WTC11 (cell line): ENCODE measurements at regions not wholly inside any gene's neighbourhood (a gene's known extent, or its start where the extent isn't known, plus 50 kb on each side); places are given as distances from the start of the nearest gene placed in this dataset.

Source experiments
- ATAC-seq: fragments of 200-7000 bp; cut with Tn5 transposase; 2 replicates; pipeline ENCODE4 v1.10.0; 2021; ENCODE audit warnings: mild to moderate bottlenecking, moderate library complexity
- CTCF ChIA-PET: fragments of 300-600 bp; sonication (Branson Sonifier 250); formaldehyde crosslinking; loops from one replicate; lab custom pipeline; 2021; ENCODE audit warnings: antibody characterized with exemption; lab: Charles Lee
- POLR2A ChIA-PET: fragments of 350-600 bp; sonication (Branson Sonifier 250); formaldehyde crosslinking; loops from one replicate; lab custom pipeline; 2021; ENCODE audit warnings: antibody characterized with exemption; lab: Charles Lee
- DNase-seq: peaks from one replicate; pipeline ENCODE4 v3.0.0; 2021; ENCODE audit warnings: low spot score
- H3K27ac Mint-ChIP-seq: 2 replicates; pipeline ENCODE4 v1.8.0; 2021; ENCODE audit warnings: mixed read lengths
- H3K27me3 Mint-ChIP-seq: 2 replicates; pipeline ENCODE4 v1.8.0; 2021; ENCODE audit warnings: low read depth, mild to moderate bottlenecking, moderate library complexity, mixed read lengths
- H3K36me3 Mint-ChIP-seq: 2 replicates; pipeline ENCODE4 v1.8.0; 2021; ENCODE audit warnings: mixed read lengths
- H3K4me1 Mint-ChIP-seq: 2 replicates; pipeline ENCODE4 v1.8.0; 2022; ENCODE audit warnings: mixed read lengths
- H3K4me3 Mint-ChIP-seq: 2 replicates; pipeline ENCODE4 v1.8.0; 2021; ENCODE audit warnings: mild to moderate bottlenecking, moderate library complexity, mixed read lengths
- H3K9me3 Mint-ChIP-seq: 2 replicates; pipeline ENCODE4 v1.8.0; 2021; ENCODE audit warnings: mixed read lengths
- CREB1 ChIP-seq: sonication (generic); formaldehyde crosslinking; IDR thresholded peaks from 2 replicates; pipeline ENCODE4 v1.8.0; 2023; ENCODE audit warnings: mild to moderate bottlenecking, missing genetic modification reagents
- ETV6 ChIP-seq: sonication (generic); formaldehyde crosslinking; IDR thresholded peaks from 2 replicates; pipeline ENCODE4 v1.8.1; 2022; ENCODE audit warnings: mild to moderate bottlenecking, missing genetic modification reagents
- FOXK1 ChIP-seq: sonication (generic); formaldehyde crosslinking; IDR thresholded peaks from 2 replicates; pipeline ENCODE4 v1.8.0; 2022; ENCODE audit warnings: mild to moderate bottlenecking, moderate library complexity, missing genetic modification reagents
- FOXP1 ChIP-seq: sonication (generic); formaldehyde crosslinking; IDR thresholded peaks from 2 replicates; pipeline ENCODE4 v1.8.0; 2022; ENCODE audit warnings: missing genetic modification reagents, mild to moderate bottlenecking, moderate library complexity, borderline replicate concordance
- GTF2I ChIP-seq: fragments of 250-450 bp; sonication (Bioruptor Pico); conservative IDR thresholded peaks from 2 replicates; pipeline ENCODE4 v1.4.0; 2021; ENCODE audit warnings: mild to moderate bottlenecking
- NR3C1 ChIP-seq: sonication (generic); formaldehyde crosslinking; conservative IDR thresholded peaks from 2 replicates; pipeline ENCODE4 v1.8.1; 2023; ENCODE audit warnings: low read depth, mild to moderate bottlenecking, missing genetic modification reagents
- TF ChIP-seq, protein P1 (sequence below): fragments of 200-600 bp; IDR thresholded peaks from 2 replicates; pipeline ENCODE4 v1.8.0; 2022; ENCODE audit warnings: antibody characterized with exemption
- TF ChIP-seq, protein P2 (sequence below): sonication (generic); formaldehyde crosslinking; IDR thresholded peaks from 2 replicates; pipeline ENCODE4 v1.8.1; 2023; ENCODE audit warnings: mild to moderate bottlenecking, moderate library complexity, missing genetic modification reagents
- TF ChIP-seq, protein P3 (sequence below): sonication (generic); formaldehyde crosslinking; IDR thresholded peaks from 2 replicates; pipeline ENCODE4 v1.8.1; 2023; ENCODE audit warnings: mild to moderate bottlenecking, missing genetic modification reagents, borderline replicate concordance
- TF ChIP-seq, protein P4 (sequence below): sonication (generic); formaldehyde crosslinking; IDR thresholded peaks from 2 replicates; pipeline ENCODE4 v1.8.1; 2023; ENCODE audit warnings: mild to moderate bottlenecking, missing genetic modification reagents, moderate library complexity
- TF ChIP-seq, protein P5 (sequence below): sonication (generic); formaldehyde crosslinking; IDR thresholded peaks from 2 replicates; pipeline ENCODE4 v1.8.0; 2022; ENCODE audit warnings: mild to moderate bottlenecking, missing genetic modification reagents
- TF ChIP-seq, protein P6 (sequence below): sonication (generic); formaldehyde crosslinking; IDR thresholded peaks from 2 replicates; pipeline ENCODE4 v1.8.0; 2022; ENCODE audit warnings: mild to moderate bottlenecking, missing genetic modification reagents

DNA sequence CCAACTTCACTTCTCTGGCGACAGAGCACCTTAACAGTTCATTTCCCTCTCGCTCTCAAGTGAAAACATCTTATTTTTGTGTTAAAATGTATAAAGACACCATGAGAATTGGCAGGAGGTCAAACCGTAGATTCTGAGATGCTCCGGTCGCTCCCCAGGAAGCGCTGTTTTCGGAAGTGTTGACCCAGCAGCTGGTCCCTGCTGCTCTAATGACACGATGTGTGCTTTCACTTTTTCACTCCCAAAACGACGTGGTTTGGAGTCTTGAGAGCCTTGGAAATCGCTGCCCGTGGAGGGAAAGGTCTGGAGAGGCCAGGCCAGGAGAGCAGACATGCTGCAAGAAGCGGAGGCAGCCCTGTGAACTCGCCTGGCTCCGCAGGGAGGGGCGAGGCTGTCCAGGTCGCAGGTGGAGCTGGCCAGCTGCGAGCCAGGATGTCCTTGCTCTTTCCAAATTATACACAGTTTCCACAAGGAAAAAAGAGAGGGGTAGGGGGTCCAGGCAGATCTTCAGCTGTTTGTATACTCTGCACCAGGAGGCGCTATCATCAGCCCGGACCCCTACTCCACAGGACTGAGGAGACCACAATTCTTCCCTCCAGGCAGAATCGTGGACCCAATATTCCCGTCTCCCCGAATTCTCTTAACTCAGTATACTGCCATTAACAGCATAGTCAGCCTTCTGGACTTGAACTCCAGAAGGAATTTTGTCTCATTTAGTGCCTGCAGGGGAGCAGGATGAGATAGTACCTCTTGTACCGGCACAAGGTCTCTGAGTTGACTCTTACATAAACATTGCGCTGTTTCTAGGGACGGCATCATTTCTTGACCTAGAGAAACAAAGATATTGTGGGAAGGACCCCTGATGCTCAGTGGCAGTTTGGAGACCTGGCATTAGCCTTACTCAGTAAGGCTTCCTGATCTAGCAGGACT is 248.6 kb upstream of the ANKRD55 start:
- ChIA-PET POLR2A (no interaction called here), CTCF (interaction anchor here (0.6 to 1.6 kb wide), 8 partner anchors 145 to 614 kb away, joined by 3 to 6 read pairs (median 4); no protein-coding TSS in a partner anchor)
- peaks cover 5% of the 10 kb centered on the region for H3K36me3 Mint-ChIP-seq
- peaks cover 16% of the 10 kb centered on the region for H3K4me1 Mint-ChIP-seq
- no peak overlapping the region for H3K27ac Mint-ChIP-seq
- H3K27me3 Mint-ChIP-seq: peaks cover 40% of the 10 kb centered on the region
- ATAC-seq (peak; percentile 70), DNase-seq (peak; percentile 45)
- peaks cover 13% of the 10 kb centered on the region for H3K9me3 Mint-ChIP-seq
- peak overlapping the region; percentile 77 for H3K4me3 Mint-ChIP-seq
- TF ChIP-seq, protein P1, sequence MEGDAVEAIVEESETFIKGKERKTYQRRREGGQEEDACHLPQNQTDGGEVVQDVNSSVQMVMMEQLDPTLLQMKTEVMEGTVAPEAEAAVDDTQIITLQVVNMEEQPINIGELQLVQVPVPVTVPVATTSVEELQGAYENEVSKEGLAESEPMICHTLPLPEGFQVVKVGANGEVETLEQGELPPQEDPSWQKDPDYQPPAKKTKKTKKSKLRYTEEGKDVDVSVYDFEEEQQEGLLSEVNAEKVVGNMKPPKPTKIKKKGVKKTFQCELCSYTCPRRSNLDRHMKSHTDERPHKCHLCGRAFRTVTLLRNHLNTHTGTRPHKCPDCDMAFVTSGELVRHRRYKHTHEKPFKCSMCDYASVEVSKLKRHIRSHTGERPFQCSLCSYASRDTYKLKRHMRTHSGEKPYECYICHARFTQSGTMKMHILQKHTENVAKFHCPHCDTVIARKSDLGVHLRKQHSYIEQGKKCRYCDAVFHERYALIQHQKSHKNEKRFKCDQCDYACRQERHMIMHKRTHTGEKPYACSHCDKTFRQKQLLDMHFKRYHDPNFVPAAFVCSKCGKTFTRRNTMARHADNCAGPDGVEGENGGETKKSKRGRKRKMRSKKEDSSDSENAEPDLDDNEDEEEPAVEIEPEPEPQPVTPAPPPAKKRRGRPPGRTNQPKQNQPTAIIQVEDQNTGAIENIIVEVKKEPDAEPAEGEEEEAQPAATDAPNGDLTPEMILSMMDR: peak; percentile 24; the same call in 1 of the 2 replicates
- no peak for TF ChIP-seq FOXP1 (CRISPR knock-in tag)
- TF ChIP-seq, protein P2, sequence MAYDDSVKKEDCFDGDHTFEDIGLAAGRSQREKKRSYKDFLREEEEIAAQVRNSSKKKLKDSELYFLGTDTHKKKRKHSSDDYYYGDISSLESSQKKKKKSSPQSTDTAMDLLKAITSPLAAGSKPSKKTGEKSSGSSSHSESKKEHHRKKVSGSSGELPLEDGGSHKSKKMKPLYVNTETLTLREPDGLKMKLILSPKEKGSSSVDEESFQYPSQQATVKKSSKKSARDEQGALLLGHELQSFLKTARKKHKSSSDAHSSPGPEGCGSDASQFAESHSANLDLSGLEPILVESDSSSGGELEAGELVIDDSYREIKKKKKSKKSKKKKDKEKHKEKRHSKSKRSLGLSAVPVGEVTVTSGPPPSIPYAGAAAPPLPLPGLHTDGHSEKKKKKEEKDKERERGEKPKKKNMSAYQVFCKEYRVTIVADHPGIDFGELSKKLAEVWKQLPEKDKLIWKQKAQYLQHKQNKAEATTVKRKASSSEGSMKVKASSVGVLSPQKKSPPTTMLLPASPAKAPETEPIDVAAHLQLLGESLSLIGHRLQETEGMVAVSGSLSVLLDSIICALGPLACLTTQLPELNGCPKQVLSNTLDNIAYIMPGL (CRISPR knock-in tag): 0 out of 2 replicates have a peak, but pooled peaks have one; percentile 15
- TF ChIP-seq, protein P3, sequence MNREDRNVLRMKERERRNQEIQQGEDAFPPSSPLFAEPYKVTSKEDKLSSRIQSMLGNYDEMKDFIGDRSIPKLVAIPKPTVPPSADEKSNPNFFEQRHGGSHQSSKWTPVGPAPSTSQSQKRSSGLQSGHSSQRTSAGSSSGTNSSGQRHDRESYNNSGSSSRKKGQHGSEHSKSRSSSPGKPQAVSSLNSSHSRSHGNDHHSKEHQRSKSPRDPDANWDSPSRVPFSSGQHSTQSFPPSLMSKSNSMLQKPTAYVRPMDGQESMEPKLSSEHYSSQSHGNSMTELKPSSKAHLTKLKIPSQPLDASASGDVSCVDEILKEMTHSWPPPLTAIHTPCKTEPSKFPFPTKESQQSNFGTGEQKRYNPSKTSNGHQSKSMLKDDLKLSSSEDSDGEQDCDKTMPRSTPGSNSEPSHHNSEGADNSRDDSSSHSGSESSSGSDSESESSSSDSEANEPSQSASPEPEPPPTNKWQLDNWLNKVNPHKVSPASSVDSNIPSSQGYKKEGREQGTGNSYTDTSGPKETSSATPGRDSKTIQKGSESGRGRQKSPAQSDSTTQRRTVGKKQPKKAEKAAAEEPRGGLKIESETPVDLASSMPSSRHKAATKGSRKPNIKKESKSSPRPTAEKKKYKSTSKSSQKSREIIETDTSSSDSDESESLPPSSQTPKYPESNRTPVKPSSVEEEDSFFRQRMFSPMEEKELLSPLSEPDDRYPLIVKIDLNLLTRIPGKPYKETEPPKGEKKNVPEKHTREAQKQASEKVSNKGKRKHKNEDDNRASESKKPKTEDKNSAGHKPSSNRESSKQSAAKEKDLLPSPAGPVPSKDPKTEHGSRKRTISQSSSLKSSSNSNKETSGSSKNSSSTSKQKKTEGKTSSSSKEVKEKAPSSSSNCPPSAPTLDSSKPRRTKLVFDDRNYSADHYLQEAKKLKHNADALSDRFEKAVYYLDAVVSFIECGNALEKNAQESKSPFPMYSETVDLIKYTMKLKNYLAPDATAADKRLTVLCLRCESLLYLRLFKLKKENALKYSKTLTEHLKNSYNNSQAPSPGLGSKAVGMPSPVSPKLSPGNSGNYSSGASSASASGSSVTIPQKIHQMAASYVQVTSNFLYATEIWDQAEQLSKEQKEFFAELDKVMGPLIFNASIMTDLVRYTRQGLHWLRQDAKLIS: no peak
- TF ChIP-seq, all 79 proteins: peak for 2

DNA sequence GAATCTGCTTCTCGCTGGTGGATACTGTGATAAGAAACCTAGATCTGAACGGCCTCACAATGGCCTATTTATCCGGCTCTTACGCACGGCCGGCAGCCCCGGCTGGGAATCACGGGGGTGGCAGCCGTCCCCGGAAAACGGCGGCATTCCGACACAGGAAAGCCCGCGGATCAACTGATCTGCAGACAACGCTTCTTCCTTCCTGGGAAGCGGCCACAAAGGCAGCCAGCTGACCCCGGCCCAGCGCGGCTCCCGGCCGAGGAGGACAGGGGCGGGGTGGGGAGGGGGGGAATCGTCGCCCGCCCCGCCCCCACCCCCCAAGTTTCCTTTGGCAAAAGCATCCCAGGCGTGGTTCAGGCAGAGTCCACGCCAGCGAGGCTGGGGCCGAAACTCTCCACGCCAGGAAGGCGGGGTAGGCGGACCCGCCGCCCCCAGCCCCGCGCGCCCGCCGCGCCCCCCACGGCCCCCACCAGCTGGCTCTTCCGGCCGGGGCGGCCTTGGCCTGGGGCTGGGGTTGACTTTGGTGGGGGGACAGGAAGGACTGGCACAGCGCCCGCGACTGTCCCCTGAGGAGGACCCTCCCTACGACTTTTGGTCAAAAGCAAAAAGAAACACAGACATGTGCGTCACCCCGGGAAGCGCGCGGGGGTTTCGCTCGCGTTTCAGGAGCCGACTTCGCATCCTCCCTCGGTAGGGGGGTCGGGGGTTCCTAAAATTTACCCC is 247.7 kb upstream of the ANKRD55 start:
- POLR2A ChIA-PET: interaction anchor here (0.6 kb wide), 1 partner anchor 85 kb away, joined by 3 read pairs; no protein-coding TSS in a partner anchor
- Mint-ChIP-seq H3K9me3 (peaks cover 7% of the 10 kb centered on the region), H3K4me3 (peak overlapping the region; percentile 77), H3K36me3 (no peaks in the 10 kb centered on the region), H3K4me1 (peaks cover 24% of the 10 kb centered on the region), H3K27me3 (peaks cover 45% of the 10 kb centered on the region), H3K27ac (no peak overlapping the region)
- DNase-seq: peak; percentile 56
- ATAC-seq: peak; percentile 54
- TF ChIP-seq, protein P4, sequence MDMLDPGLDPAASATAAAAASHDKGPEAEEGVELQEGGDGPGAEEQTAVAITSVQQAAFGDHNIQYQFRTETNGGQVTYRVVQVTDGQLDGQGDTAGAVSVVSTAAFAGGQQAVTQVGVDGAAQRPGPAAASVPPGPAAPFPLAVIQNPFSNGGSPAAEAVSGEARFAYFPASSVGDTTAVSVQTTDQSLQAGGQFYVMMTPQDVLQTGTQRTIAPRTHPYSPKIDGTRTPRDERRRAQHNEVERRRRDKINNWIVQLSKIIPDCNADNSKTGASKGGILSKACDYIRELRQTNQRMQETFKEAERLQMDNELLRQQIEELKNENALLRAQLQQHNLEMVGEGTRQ (CRISPR knock-in tag): peak; percentile 9; the same call in 1 of the 2 replicates
- TF ChIP-seq FOXK1 (0 out of 2 replicates have a peak, but pooled peaks have one; percentile 28), GTF2I (CRISPR knock-in tag) (no peak), NR3C1 (CRISPR knock-in tag) (no peak), ETV6 (0 out of 2 replicates have a peak, but pooled peaks have one; percentile 26), CREB1 (CRISPR knock-in tag) (no peak)
- TF ChIP-seq, protein P5, sequence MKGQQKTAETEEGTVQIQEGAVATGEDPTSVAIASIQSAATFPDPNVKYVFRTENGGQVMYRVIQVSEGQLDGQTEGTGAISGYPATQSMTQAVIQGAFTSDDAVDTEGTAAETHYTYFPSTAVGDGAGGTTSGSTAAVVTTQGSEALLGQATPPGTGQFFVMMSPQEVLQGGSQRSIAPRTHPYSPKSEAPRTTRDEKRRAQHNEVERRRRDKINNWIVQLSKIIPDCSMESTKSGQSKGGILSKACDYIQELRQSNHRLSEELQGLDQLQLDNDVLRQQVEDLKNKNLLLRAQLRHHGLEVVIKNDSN (CRISPR knock-in tag): 0 out of 2 replicates have a peak, but pooled peaks have one; percentile 25
- TF ChIP-seq, protein P6, sequence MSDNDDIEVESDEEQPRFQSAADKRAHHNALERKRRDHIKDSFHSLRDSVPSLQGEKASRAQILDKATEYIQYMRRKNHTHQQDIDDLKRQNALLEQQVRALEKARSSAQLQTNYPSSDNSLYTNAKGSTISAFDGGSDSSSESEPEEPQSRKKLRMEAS: 0 out of 2 replicates have a peak, but pooled peaks have one; percentile 15
- CTCF ChIA-PET: interaction anchor here (0.6 to 1.9 kb wide), 14 partner anchors 146 to 615 kb away, joined by 3 to 10 read pairs (median 4); no protein-coding TSS in a partner anchor
